SU-DHL-6 (cell line): ENCODE measurements at regions not wholly inside any gene's neighbourhood (a gene's known extent, or its start where the extent isn't known, plus 50 kb on each side); places are given as distances from the start of the nearest gene placed in this dataset.

Source experiments
- H2AFZ ChIP-seq: fragments of 200-600 bp; sonication (generic); 2 replicates; pipeline ENCODE4 v1.6.1; 2014; ENCODE audit warnings: low read depth, mild to moderate bottlenecking, moderate library complexity, mixed read lengths, antibody characterized with exemption, low read length; ENCODE audit not compliant: severe bottlenecking
- H3F3A ChIP-seq: fragments of 200-600 bp; shearing (Covaris generic); 2 replicates; pipeline ENCODE4 v1.6.0; 2016; ENCODE audit warnings: antibody characterized with exemption, mild to moderate bottlenecking; ENCODE audit not compliant: insufficient read depth
- H3K27ac ChIP-seq: fragments of 200-600 bp; sonication (generic); 2 replicates; pipeline ENCODE4 v1.5.1; 2016; ENCODE audit warnings: low read depth, mild to moderate bottlenecking, low read length, moderate library complexity, mixed read lengths
- H3K27me3 ChIP-seq: fragments of 200-600 bp; sonication (generic), shearing (Covaris generic); 2 replicates; pipeline ENCODE4 v1.6.0; 2014; ENCODE audit warnings: mild to moderate bottlenecking, low read length
- H3K36me3 ChIP-seq: fragments of 200-600 bp; sonication (generic); 2 replicates; pipeline ENCODE4 v1.6.1; 2014; ENCODE audit warnings: mild to moderate bottlenecking, low read length, mixed read lengths
- H3K4me2 ChIP-seq: fragments of 300-600, 200-600 bp; shearing (Covaris generic), sonication (generic); 2 replicates; pipeline ENCODE4 v1.6.0; 2014; ENCODE audit warnings: low read length, low read depth, mild to moderate bottlenecking; ENCODE audit not compliant: poor library complexity, severe bottlenecking
- H3K4me3 ChIP-seq: fragments of 200-600 bp; sonication (generic); 2 replicates; pipeline ENCODE4 v1.5.1; 2014; ENCODE audit warnings: antibody characterized with exemption, low read length, mild to moderate bottlenecking, mixed read lengths; ENCODE audit not compliant: insufficient read depth, poor library complexity, severe bottlenecking
- H3K79me2 ChIP-seq: fragments of 200-600 bp; sonication (generic); 2 replicates; pipeline ENCODE4 v1.6.1; 2014; ENCODE audit warnings: mild to moderate bottlenecking, low read length, moderate library complexity; ENCODE audit not compliant: insufficient read depth
- H3K9ac ChIP-seq: fragments of 200-600 bp; sonication (generic); 2 replicates; pipeline ENCODE4 v1.7.0; 2014; ENCODE audit warnings: mild to moderate bottlenecking, low read length
- H3K9me2 ChIP-seq: fragments of 200-600 bp; sonication (generic); replicated peaks from 2 replicates; pipeline ENCODE4 v1.6.1; 2014; ENCODE audit warnings: low read length; ENCODE audit not compliant: insufficient read depth
- H3K9me3 ChIP-seq: fragments of 200-600 bp; sonication (generic); 2 replicates; pipeline ENCODE4 v1.6.1; 2014; ENCODE audit warnings: low read length, mixed read lengths; ENCODE audit not compliant: insufficient read depth
- H4K20me1 ChIP-seq: fragments of 200-600 bp; sonication (generic); 2 replicates; pipeline ENCODE4 v1.6.1; 2014; ENCODE audit warnings: low read depth, mild to moderate bottlenecking, antibody characterized with exemption, low read length, moderate library complexity, mixed read lengths
- EZH2phosphoT487 ChIP-seq: fragments of 200-600 bp; sonication (generic), shearing (Covaris generic); conservative IDR thresholded peaks from 2 replicates; pipeline ENCODE4 v1.6.1; 2018; ENCODE audit warnings: mild to moderate bottlenecking, antibody characterized with exemption, low read length, moderate library complexity, mixed read lengths
- TF ChIP-seq, protein P1 (sequence below): fragments of 200-600 bp; sonication (generic); IDR thresholded peaks from one replicate; pipeline ENCODE4 v1.5.1; 2017; ENCODE audit warnings: antibody characterized with exemption, mild to moderate bottlenecking, low read length, moderate library complexity; ENCODE audit not compliant: insufficient read depth, poor library complexity, severe bottlenecking

GRCh38 chr3:40658305-40658704 lies 133.5 kb downstream of the ZNF621 start:
- H3K9ac ChIP-seq = no peak overlapping the region
- H2AFZ ChIP-seq = no peak overlapping the region
- no peaks in the 10 kb centered on the region for H4K20me1 ChIP-seq
- H3K27me3 ChIP-seq = no peaks in the 10 kb centered on the region
- TF ChIP-seq, protein P1, sequence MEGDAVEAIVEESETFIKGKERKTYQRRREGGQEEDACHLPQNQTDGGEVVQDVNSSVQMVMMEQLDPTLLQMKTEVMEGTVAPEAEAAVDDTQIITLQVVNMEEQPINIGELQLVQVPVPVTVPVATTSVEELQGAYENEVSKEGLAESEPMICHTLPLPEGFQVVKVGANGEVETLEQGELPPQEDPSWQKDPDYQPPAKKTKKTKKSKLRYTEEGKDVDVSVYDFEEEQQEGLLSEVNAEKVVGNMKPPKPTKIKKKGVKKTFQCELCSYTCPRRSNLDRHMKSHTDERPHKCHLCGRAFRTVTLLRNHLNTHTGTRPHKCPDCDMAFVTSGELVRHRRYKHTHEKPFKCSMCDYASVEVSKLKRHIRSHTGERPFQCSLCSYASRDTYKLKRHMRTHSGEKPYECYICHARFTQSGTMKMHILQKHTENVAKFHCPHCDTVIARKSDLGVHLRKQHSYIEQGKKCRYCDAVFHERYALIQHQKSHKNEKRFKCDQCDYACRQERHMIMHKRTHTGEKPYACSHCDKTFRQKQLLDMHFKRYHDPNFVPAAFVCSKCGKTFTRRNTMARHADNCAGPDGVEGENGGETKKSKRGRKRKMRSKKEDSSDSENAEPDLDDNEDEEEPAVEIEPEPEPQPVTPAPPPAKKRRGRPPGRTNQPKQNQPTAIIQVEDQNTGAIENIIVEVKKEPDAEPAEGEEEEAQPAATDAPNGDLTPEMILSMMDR = no peak
- no peak for TF ChIP-seq EZH2phosphoT487
- no peak overlapping the region for H3K27ac ChIP-seq
- H3K36me3 ChIP-seq = no peaks in the 10 kb centered on the region
- H3K9me3 ChIP-seq = no peaks in the 10 kb centered on the region
- H3K9me2 ChIP-seq = no peaks in the 10 kb centered on the region
- no peaks in the 10 kb centered on the region for H3K79me2 ChIP-seq
- no peak overlapping the region for H3K4me2 ChIP-seq
- H3F3A ChIP-seq = no peaks in the 10 kb centered on the region
- no peak overlapping the region for H3K4me3 ChIP-seq

- H3K9me2 ChIP-seq = no peaks in the 10 kb centered on the region
- no peak overlapping the region for H3K9ac ChIP-seq
- H3K27me3 ChIP-seq = no peaks in the 10 kb centered on the region
- H3K27ac ChIP-seq = no peak overlapping the region
- no peaks in the 10 kb centered on the region for H4K20me1 ChIP-seq
- H2AFZ ChIP-seq = no peak overlapping the region
- no peak overlapping the region for H3K4me2 ChIP-seq
- H3K4me3 ChIP-seq = no peak overlapping the region
- TF ChIP-seq, protein P1 = no peak
- no peak for TF ChIP-seq EZH2phosphoT487
- H3K79me2 ChIP-seq = no peaks in the 10 kb centered on the region
- no peaks in the 10 kb centered on the region for H3F3A ChIP-seq
- no peaks in the 10 kb centered on the region for H3K9me3 ChIP-seq
- no peaks in the 10 kb centered on the region for H3K36me3 ChIP-seq
Measured at GRCh38 chr3:40660554-40660953, 135.8 kb downstream of the ZNF621 start.

DNA sequence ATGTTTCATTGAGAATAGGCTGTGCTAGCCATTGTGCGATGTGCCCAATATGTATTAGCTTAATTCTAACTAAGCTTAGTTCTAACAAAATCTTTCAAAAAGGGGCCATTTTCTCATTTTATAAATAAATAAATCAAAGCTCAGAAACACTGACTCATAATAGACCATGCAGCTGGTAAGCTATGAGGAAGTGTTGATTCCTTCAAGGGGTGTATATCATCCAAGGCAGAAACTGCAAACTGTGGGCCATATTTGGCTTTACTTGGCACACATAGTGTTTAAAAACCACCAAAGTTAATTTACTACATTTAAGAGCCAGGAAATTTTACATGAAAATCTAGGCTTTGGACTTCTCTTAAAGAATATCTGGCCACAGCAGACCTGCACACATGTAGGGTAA lies 136.5 kb downstream of the ZNF621 start:
- Histone ChIP-seq H3K27me3 (no peaks in the 10 kb centered on the region), H3K9me3 (no peaks in the 10 kb centered on the region), H3K79me2 (no peaks in the 10 kb centered on the region), H4K20me1 (no peaks in the 10 kb centered on the region), H3K9ac (no peak overlapping the region), H3F3A (no peaks in the 10 kb centered on the region), H3K27ac (no peak overlapping the region), H2AFZ (no peak overlapping the region), H3K36me3 (no peaks in the 10 kb centered on the region), H3K4me2 (no peak overlapping the region), H3K4me3 (no peak overlapping the region), H3K9me2 (no peaks in the 10 kb centered on the region)
- no peak for TF ChIP-seq EZH2phosphoT487

DNA sequence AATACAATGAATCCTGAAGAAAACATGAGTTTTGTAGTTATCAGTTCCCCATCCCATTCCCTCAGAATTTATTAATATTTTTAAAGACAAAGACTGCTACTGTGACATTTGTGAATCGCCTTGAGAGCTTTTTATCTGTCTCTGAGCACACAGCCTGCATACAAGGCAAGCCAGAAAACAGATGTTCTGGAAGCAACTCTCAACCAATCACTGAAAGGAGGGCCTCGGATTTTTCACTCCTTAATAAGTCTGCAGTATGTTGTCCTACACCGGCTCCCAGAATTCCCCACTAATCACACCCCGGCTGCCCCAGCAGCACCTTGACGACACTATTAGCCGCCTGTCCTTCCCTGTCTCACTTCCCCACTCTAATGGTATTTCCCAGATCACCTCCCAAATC lies 138.5 kb downstream of the ZNF621 start:
- Histone ChIP-seq H3K27ac (no peak overlapping the region), H3K27me3 (no peaks in the 10 kb centered on the region), H4K20me1 (no peaks in the 10 kb centered on the region), H3K9me2 (no peaks in the 10 kb centered on the region), H3K4me3 (no peak overlapping the region), H2AFZ (no peak overlapping the region), H3K9ac (no peak overlapping the region), H3K36me3 (no peaks in the 10 kb centered on the region), H3F3A (no peaks in the 10 kb centered on the region), H3K9me3 (no peaks in the 10 kb centered on the region), H3K4me2 (no peak overlapping the region), H3K79me2 (no peaks in the 10 kb centered on the region)
- no peak for TF ChIP-seq EZH2phosphoT487
- TF ChIP-seq, protein P1 = no peak
